Liver (tissue), 8 donors: ENCODE measurements at regions not wholly inside any gene's neighbourhood (a gene's known extent, or its start where the extent isn't known, plus 50 kb on each side); places are given as distances from the start of the nearest gene placed in this dataset.

Experiments used
- DNase-seq: peaks from one replicate; pipeline ENCODE4 v3.0.0-alpha.2; 2017; ENCODE audit warnings: low spot score
- H3K27ac ChIP-seq, 2 donors: one replicate each; pipeline ENCODE4 v1.7.0; 2013; ENCODE audit warnings: inconsistent platforms in 2 of 2, low read length in 2 of 2, control low read depth in 1 of 2, low read depth in 1 of 2, mild to moderate bottlenecking in 1 of 2
- H3K27me3 ChIP-seq, 4 donors: one replicate each; pipeline versions ENCODE4 v1.6.1 to v1.7.0; 2013; ENCODE audit warnings: low read length in 3 of 4, inconsistent platforms in 1 of 4, mild to moderate bottlenecking in 1 of 4, moderate library complexity in 1 of 4; ENCODE audit not compliant: control insufficient read depth in 4 of 4, insufficient read depth in 4 of 4
- H3K36me3 ChIP-seq, 4 donors: one replicate each; pipeline versions ENCODE4 v1.6.1 to v1.7.0; 2013; ENCODE audit warnings: low read length in 3 of 4, mild to moderate bottlenecking in 3 of 4, low read depth in 1 of 4, moderate library complexity in 1 of 4; ENCODE audit not compliant: control insufficient read depth in 4 of 4, insufficient read depth in 3 of 4
- H3K4me1 ChIP-seq, 4 donors: one replicate each; pipeline versions ENCODE4 v1.6.1 to v1.7.0; 2013; ENCODE audit warnings: low read length in 3 of 4, mild to moderate bottlenecking in 3 of 4, moderate library complexity in 1 of 4; ENCODE audit not compliant: control insufficient read depth in 4 of 4, insufficient read depth in 4 of 4
- H3K4me3 ChIP-seq, 3 donors: one replicate each; pipeline versions ENCODE4 v1.6.1 to v1.7.0; 2013; ENCODE audit warnings: low read length in 3 of 3, control low read depth in 1 of 3, low read depth in 1 of 3, mild to moderate bottlenecking in 1 of 3
- H3K9ac ChIP-seq, 2 donors: one replicate each; pipeline ENCODE4 v1.7.0; 2013; ENCODE audit warnings: low read length in 2 of 2, mild to moderate bottlenecking in 2 of 2, moderate library complexity in 2 of 2, control low read depth in 1 of 2, low read depth in 1 of 2
- H3K9me3 ChIP-seq, 4 donors: one replicate each; pipeline versions ENCODE4 v1.6.1 to v1.7.0; 2013; ENCODE audit warnings: low read length in 3 of 4; ENCODE audit not compliant: control insufficient read depth in 4 of 4
- EGR1 ChIP-seq, 2 donors: IDR thresholded peaks; 2 replicates each; pipeline ENCODE4 v1.6.1; 2016 to 2018; ENCODE audit warnings: antibody characterized with exemption in 2 of 2, low read depth in 2 of 2
- FOXA1 ChIP-seq: IDR thresholded peaks from 2 replicates; pipeline ENCODE4 v1.6.1; 2016; ENCODE audit warnings: antibody characterized with exemption
- FOXA2 ChIP-seq: IDR thresholded peaks from 2 replicates; pipeline ENCODE4 v1.6.1; 2016; ENCODE audit warnings: antibody characterized with exemption
- GABPA ChIP-seq, 2 donors: IDR thresholded peaks in 1 of 2; conservative IDR thresholded peaks in 1 of 2; 2 replicates each; pipeline ENCODE4 v1.6.1; 2016; ENCODE audit warnings: antibody characterized with exemption in 2 of 2, mild to moderate bottlenecking in 1 of 2, moderate library complexity in 1 of 2
- HNF4A ChIP-seq, 2 donors: conservative IDR thresholded peaks; 2 replicates each; pipeline ENCODE4 v1.6.1; 2016; ENCODE audit warnings: antibody characterized with exemption in 2 of 2, mild to moderate bottlenecking in 2 of 2
- HNF4G ChIP-seq: IDR thresholded peaks from 2 replicates; pipeline ENCODE4 v1.6.1; 2016; ENCODE audit warnings: antibody characterized with exemption
- JUND ChIP-seq, 2 donors: IDR thresholded peaks; 2 replicates each; pipeline ENCODE4 v1.6.1; 2016; ENCODE audit warnings: antibody characterized with exemption in 2 of 2
- NR2F2 ChIP-seq: IDR thresholded peaks from 2 replicates; pipeline ENCODE4 v1.6.1; 2016; ENCODE audit warnings: antibody characterized with exemption
- RAD21 ChIP-seq, 2 donors: IDR thresholded peaks; 2 replicates each; pipeline ENCODE4 v1.6.1; 2016; ENCODE audit warnings: antibody characterized with exemption in 2 of 2, mild to moderate bottlenecking in 2 of 2
- RXRA ChIP-seq, 2 donors: IDR thresholded peaks; 2 replicates each; pipeline ENCODE4 v1.6.1; 2017 to 2018; ENCODE audit warnings: antibody characterized with exemption in 2 of 2, mild to moderate bottlenecking in 1 of 2
- SP1 ChIP-seq: IDR thresholded peaks from 2 replicates; pipeline ENCODE4 v1.6.1; 2018; ENCODE audit warnings: antibody characterized with exemption, mild to moderate bottlenecking
- YY1 ChIP-seq: IDR thresholded peaks from 2 replicates; pipeline ENCODE4 v1.6.1; 2016; ENCODE audit warnings: antibody characterized with exemption, mild to moderate bottlenecking
- WGBS: extraction: QIAGEN DNeasy Blood & Tissue Kit; methylation state at CpG from one replicate; pipeline ENCODE4 v1.1.7; 2013; 5-methylcytosine and 5-hydroxymethylcytosine counted together
- TF ChIP-seq, protein P1 (sequence below): IDR thresholded peaks from 2 replicates; pipeline ENCODE4 v1.6.1; 2016; ENCODE audit warnings: antibody characterized with exemption
- TF ChIP-seq, protein P2 (sequence below): IDR thresholded peaks from 2 replicates; pipeline ENCODE4 v1.6.1; 2016; ENCODE audit warnings: antibody characterized with exemption
- TF ChIP-seq, protein P3 (sequence below): IDR thresholded peaks from 2 replicates; pipeline ENCODE4 v1.6.1; 2016; ENCODE audit warnings: antibody characterized with exemption, mild to moderate bottlenecking
- TF ChIP-seq, protein P4 (sequence below): IDR thresholded peaks from 2 replicates; pipeline ENCODE4 v1.6.1; 2016; ENCODE audit warnings: antibody characterized with exemption
- TF ChIP-seq, protein P5 (sequence below): fragments of 150-350 bp; IDR thresholded peaks from 2 replicates; pipeline ENCODE4 v1.5.1; 2017; ENCODE audit warnings: improper control_type of control experiment, low read depth, low read length; ENCODE audit not compliant: missing input control
- donor health status: healthy.
- donor health status: healthy.
- donor health status: healthy.
- donor health status: healthy.
- donor health status: healthy.

DNA sequence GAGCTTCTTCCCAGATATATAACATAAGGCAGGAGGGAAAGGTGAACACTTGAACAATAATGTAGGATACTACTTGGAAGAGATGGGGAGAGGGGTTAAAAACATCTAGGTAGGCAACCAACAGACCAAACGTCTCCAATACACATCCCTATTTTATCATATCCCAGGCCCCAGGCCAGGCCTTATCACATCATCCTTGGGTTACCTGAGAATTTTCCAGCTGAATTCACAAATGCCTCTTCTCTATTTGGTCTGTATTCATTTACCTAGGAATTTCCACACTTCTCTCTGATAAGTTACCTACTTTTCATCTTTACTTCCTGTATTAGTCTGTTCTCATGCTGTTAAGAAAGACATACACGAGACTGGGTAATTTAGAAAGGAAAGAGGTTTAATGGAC, 141.9 kb upstream of the C1orf21 start:
- DNase-seq = no peak
- WGBS = 72% methylated on average over 2 of the region's 2 CpGs

DNA sequence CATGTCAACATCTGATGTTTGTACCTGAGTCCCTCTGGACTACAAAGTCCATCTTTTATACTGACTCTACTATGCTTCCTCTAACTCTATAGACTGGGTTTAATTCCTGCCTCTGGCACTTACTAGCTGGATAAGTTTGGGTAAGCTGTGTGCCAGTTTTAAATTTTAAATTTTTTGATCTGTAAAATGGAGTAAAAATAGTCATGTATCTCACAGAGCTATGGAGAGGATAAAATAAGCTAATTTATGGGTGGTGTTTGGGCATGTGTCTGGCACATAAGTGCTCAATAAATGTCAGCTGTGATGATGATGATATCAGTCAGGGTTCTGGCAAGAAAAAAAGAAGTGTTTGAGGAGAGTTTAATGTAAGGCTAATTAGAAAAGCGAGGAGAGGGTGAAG, 139.2 kb upstream of the C1orf21 start:
- Histone ChIP-seq H3K27ac (no peak overlapping the region), H3K9ac (no peak overlapping the region), H3K4me3 (no peak overlapping the region), H3K36me3 (no peaks in the 10 kb centered on the region), H3K27me3 (no peaks in the 10 kb centered on the region), H3K9me3 (no peaks in the 10 kb centered on the region), H3K4me1 (no peaks in the 10 kb centered on the region)
- 76% methylated on average over 1 of the region's 1 CpG for WGBS
- no peak for DNase-seq
- TF ChIP-seq, protein P1, sequence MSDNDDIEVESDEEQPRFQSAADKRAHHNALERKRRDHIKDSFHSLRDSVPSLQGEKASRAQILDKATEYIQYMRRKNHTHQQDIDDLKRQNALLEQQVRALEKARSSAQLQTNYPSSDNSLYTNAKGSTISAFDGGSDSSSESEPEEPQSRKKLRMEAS = no peak
- TF ChIP-seq FOXA1 = no peak
- no peak for TF ChIP-seq HNF4A (conservative IDR thresholded peaks at IDR 0.05)
- TF ChIP-seq, protein P2, sequence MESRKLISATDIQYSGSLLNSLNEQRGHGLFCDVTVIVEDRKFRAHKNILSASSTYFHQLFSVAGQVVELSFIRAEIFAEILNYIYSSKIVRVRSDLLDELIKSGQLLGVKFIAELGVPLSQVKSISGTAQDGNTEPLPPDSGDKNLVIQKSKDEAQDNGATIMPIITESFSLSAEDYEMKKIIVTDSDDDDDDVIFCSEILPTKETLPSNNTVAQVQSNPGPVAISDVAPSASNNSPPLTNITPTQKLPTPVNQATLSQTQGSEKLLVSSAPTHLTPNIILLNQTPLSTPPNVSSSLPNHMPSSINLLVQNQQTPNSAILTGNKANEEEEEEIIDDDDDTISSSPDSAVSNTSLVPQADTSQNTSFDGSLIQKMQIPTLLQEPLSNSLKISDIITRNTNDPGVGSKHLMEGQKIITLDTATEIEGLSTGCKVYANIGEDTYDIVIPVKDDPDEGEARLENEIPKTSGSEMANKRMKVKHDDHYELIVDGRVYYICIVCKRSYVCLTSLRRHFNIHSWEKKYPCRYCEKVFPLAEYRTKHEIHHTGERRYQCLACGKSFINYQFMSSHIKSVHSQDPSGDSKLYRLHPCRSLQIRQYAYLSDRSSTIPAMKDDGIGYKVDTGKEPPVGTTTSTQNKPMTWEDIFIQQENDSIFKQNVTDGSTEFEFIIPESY = no peak
- TF ChIP-seq, protein P3, sequence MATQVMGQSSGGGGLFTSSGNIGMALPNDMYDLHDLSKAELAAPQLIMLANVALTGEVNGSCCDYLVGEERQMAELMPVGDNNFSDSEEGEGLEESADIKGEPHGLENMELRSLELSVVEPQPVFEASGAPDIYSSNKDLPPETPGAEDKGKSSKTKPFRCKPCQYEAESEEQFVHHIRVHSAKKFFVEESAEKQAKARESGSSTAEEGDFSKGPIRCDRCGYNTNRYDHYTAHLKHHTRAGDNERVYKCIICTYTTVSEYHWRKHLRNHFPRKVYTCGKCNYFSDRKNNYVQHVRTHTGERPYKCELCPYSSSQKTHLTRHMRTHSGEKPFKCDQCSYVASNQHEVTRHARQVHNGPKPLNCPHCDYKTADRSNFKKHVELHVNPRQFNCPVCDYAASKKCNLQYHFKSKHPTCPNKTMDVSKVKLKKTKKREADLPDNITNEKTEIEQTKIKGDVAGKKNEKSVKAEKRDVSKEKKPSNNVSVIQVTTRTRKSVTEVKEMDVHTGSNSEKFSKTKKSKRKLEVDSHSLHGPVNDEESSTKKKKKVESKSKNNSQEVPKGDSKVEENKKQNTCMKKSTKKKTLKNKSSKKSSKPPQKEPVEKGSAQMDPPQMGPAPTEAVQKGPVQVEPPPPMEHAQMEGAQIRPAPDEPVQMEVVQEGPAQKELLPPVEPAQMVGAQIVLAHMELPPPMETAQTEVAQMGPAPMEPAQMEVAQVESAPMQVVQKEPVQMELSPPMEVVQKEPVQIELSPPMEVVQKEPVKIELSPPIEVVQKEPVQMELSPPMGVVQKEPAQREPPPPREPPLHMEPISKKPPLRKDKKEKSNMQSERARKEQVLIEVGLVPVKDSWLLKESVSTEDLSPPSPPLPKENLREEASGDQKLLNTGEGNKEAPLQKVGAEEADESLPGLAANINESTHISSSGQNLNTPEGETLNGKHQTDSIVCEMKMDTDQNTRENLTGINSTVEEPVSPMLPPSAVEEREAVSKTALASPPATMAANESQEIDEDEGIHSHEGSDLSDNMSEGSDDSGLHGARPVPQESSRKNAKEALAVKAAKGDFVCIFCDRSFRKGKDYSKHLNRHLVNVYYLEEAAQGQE = no peak
- TF ChIP-seq, protein P4, sequence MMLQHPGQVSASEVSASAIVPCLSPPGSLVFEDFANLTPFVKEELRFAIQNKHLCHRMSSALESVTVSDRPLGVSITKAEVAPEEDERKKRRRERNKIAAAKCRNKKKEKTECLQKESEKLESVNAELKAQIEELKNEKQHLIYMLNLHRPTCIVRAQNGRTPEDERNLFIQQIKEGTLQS = no peak
- no peak for TF ChIP-seq RAD21 (IDR thresholded peaks at IDR 0.05)
- TF ChIP-seq YY1 = no peak
- no peak for TF ChIP-seq EGR1 (IDR thresholded peaks at IDR 0.05; ENCODE audit: low read depth in 2 of 2)
- no peak for TF ChIP-seq GABPA (IDR thresholded peaks at IDR 0.05 in 1 of 2, conservative IDR thresholded peaks at IDR 0.05 in 1 of 2)
- TF ChIP-seq RXRA (IDR thresholded peaks at IDR 0.05) = no peak
- no peak for TF ChIP-seq FOXA2
- TF ChIP-seq, protein P5, sequence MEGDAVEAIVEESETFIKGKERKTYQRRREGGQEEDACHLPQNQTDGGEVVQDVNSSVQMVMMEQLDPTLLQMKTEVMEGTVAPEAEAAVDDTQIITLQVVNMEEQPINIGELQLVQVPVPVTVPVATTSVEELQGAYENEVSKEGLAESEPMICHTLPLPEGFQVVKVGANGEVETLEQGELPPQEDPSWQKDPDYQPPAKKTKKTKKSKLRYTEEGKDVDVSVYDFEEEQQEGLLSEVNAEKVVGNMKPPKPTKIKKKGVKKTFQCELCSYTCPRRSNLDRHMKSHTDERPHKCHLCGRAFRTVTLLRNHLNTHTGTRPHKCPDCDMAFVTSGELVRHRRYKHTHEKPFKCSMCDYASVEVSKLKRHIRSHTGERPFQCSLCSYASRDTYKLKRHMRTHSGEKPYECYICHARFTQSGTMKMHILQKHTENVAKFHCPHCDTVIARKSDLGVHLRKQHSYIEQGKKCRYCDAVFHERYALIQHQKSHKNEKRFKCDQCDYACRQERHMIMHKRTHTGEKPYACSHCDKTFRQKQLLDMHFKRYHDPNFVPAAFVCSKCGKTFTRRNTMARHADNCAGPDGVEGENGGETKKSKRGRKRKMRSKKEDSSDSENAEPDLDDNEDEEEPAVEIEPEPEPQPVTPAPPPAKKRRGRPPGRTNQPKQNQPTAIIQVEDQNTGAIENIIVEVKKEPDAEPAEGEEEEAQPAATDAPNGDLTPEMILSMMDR = no peak
- TF ChIP-seq HNF4G = no peak

More for the DNA sequence above, 141.9 kb upstream of the C1orf21 start:
- peaks cover 0 to 2% (median 0%) of the 10 kb centered on the region in 4 donors for H3K4me1 ChIP-seq
- H3K9me3 ChIP-seq = no peaks in the 10 kb centered on the region
- no peak overlapping the region for H3K27ac ChIP-seq
- no peak overlapping the region for H3K4me3 ChIP-seq
- H3K27me3 ChIP-seq = no peaks in the 10 kb centered on the region
- TF ChIP-seq HNF4G = no peak
- no peak for TF ChIP-seq SP1
- TF ChIP-seq, protein P3 = no peak
- TF ChIP-seq JUND (IDR thresholded peaks at IDR 0.05) = no peak
- no peak for TF ChIP-seq FOXA2
- no peak for TF ChIP-seq RAD21 (IDR thresholded peaks at IDR 0.05)
- no peak for TF ChIP-seq RXRA (IDR thresholded peaks at IDR 0.05)
- no peak for TF ChIP-seq HNF4A (conservative IDR thresholded peaks at IDR 0.05)
- TF ChIP-seq NR2F2 = no peak
- TF ChIP-seq EGR1 (IDR thresholded peaks at IDR 0.05; ENCODE audit: low read depth in 2 of 2) = no peak
- TF ChIP-seq, protein P4 = no peak
- H3K36me3 ChIP-seq = no peaks in the 10 kb centered on the region
- H3K9ac ChIP-seq = no peak overlapping the region
